GM18868 (cell line): ENCODE measurements at regions not wholly inside any gene's neighbourhood (a gene's known extent, or its start where the extent isn't known, plus 50 kb on each side); places are given as distances from the start of the nearest gene placed in this dataset.
"Not testable (repeated sequence)": the region's sequence is repeated elsewhere in the genome, so short reads cannot be mapped to it uniquely, and the experiment has no call there.

Experiments
- ATAC-seq: cut with Tn5 transposase; IDR thresholded peaks from one replicate; pipeline ENCODE4 v1.9.1; 2021; ENCODE audit warnings: mild to moderate bottlenecking, moderate library complexity; ENCODE audit not compliant: unreplicated experiment

DNA sequence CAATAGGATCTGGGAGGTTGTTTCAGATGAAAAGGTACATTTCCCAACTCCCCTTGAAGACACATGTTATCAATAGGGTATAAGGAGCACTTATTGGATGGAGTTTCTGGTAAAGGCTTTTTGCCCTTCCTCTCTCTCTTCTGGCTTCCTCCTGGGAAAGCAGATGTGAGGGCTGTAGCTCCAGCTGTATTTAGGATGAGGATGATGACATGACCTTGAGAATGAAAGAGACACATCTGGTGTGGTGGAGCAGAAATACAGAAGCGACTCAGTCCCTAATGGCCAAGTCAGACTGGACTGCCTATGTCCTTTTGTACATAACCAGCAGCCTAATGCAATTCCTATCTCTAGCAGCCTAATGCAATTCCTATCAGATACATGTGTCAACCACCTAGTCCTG is 100.9 kb upstream of the NXPH2 start:
- ATAC-seq: no peak

DNA sequence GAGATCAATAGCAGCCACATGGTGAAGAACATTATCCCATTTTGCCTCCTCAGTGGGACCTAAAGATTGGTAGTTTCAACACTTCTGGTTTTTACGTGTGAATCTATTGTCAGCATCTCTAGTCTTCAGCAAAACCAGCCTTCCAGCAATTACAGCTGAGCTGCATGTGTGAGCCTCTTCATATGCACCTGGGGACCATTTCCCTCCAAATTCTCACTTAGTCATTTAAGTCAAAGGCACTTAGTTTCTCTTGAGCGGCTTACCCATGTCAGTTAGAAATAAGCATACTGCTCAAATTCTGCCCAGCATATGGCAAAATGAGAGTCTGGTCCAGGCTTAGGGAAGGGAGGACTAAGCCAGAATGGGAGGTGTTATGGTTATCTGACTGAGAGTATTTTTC is 99.7 kb upstream of the NXPH2 start:
- no peak for ATAC-seq

DNA sequence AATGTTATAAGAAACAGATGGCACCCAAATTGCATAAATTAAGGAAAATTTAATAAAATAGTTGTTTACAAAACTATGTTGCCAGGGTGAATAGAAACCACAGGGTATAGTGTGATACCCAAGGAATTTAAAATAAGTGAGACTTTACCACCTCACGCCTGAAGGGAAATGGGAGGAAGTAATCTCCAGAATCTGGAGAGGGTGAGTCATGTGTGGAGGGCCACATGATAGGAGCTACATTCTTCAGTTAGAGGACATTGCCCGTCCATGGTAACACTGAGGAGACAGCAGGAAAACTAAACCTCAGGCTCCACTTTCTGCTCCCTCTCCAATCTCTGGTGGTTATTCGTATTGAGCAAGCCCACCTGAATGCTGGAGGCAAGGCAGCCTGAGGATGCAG is 97.2 kb upstream of the NXPH2 start:
- ATAC-seq: no peak

DNA sequence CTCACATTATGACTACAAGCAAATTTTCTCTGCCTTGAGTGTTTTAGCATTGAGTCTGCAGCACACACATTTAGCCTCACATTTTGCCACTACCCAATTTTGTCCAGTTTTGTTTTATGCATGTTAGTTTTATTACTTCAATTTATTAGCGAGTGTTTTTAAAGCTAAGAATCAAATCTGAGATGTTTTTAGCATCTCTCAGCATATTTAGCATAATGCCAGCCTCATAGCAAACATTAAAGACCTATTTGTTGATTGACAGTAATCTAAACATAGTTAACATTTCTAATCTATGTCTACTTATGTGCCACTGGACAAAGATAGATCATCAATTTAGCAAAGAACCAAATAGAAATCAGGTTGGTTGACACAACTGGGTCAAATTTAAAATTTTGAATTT is 94.1 kb upstream of the NXPH2 start:
- no peak for ATAC-seq

DNA sequence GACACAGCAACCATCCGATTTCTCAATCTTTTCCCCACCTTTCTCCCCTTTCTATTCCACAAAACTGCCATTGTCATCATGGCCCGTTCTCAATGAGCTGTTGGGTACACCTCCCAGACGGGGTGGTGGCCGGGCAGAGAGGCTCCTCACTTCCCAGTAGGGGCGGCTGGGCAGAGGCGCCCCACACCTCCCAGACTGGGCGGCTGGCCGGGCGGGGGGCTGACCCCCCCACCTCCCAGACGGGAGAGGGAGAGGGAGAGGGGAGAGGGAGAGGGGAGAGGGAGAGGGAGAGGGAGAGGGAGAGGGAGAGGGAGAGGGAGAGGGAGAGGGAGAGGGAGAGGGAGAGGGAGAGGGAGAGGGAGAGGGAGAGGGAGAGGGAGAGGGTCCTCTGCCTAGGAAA is 91.9 kb upstream of the NXPH2 start:
- not testable (repeated sequence) for ATAC-seq

DNA sequence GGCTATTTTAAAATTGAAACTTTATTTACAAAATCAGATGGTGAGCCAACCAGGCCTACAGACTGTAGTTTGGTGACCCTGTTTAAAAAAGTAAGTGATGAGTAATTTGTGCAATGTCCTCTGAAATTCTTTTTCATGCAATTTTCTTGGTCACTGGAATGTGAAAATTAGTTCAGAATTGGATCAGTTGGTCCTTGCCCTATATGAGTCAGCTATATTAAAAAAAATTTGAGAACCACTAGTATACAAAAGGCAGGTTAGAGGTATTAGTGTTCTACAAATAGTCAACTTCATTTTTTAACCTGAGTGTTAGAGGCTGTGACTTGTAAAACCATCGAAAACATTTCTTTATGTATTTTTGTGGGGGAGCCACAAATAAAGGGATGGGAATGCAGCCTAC is 91.1 kb upstream of the NXPH2 start:
- ATAC-seq: no peak

DNA sequence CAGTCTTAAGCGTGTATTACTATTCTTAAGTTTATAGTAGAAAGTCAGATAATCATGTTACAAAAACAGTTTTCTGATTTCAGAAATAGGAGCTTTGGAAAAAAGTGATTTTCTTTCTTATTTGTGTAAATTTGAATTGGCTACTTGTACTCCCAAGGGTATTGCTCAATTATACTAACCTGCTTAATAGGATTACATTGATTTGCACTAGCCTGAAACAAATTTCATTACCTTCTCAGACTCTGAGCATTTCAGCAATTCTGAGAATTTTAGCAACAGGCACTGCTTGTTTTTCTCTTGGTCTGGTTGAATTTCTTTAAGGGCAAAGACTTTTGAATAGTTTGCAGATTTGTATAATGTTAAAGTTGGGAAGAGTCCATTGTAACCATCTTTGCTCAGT is 87.2 kb upstream of the NXPH2 start:
- ATAC-seq: no peak

DNA sequence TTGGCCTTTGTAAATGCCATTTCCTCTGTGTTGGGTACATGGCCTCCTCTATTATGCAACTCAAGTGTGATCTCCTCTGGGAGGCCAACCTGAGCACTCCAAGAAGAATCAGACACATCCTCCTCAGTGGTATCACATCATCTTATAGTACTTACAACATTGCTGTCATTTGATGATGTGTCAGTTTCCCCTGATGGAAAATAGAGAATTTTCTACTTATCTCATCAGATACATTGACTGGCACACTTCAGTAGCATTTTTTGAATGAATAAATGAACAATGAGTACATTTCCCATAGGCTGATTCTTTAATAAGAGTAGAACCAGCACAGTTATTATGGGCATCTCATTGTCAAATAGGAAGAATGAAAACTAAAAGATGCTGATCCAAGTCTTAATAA is 86.6 kb upstream of the NXPH2 start:
- no peak for ATAC-seq

DNA sequence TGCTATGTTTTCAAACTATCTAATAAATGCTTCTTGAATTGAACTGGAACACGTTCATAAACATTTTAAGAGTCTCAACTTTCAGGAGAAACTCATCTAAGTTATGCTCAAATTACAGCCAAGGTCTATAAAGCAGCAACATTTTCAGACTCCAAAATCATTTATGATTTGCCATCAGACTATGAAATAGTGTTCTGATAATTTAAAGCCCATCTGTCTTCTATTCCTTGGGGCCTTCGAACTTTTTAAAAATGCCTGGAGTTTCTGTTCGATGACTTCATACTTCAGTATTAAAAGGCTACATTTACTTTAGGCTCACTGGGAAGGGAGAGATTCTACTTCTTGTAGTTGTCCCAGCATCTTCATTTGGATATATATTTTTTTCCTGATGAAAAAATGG is 73.6 kb upstream of the NXPH2 start:
- no peak for ATAC-seq

DNA sequence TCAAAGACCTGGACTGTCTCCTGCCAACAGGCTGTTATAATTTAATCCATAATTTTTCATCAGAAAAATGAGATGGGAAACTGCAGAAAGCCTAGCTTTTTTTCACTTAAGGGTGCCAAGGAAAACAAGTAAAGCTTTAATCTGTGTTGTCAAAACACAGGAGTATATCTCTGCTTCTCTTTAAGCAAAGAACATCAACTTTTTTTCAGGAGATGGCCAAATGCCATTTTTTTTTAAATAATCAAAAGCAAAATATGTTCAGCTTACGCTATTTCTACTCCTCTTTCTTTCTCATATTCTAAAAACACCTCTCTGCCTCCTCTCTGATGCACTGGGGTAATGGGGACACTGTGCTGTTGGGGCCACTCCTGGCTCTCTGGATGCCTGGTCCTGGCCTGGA is 73.1 kb upstream of the NXPH2 start:
- no peak for ATAC-seq

DNA sequence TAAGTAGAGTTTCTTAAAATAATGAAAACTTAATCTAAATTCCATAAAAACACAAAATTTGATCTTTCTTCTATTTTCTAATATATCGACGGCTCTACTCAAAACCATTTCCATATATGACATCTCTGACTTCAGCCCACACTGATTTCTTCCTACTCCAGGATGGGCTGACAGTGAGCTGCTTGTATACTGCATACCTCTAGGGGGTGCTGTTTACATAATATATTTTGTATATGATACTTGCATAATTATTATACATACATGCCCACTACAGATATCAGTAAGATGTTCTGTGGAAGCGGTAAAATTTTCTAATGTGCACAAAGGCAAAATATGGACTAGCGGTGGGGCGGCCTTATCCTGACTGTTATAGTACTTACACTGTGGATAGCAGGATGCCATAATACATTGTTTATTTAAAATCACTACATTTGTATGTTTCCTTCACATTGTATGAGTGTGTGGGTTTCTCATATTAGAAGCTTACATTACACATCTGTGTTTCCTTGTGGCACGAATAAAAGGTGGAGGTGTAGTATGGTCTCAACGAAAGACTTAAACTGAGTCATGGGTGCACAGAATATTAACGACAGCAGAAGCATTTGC is 66.1 kb upstream of the NXPH2 start:
- ATAC-seq: peak; percentile 95

DNA sequence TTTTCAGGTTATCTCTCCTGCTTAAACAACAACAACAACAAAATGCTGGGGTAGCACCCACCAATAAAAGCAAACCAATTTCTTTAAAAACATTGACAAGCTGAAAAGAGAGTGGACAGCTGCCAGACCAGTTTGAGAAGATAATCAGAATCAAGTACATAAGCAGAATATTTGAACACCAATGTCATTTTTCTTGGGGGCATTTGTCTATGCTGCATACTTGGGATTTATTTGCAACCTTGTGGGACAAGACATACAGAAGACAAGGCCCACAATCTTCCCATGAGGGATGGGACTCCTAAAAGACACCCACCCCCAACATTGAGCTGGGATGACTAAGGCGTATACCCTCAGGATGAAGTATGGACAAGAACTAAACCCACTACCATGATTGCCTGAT is 62.2 kb upstream of the NXPH2 start:
- no peak for ATAC-seq

DNA sequence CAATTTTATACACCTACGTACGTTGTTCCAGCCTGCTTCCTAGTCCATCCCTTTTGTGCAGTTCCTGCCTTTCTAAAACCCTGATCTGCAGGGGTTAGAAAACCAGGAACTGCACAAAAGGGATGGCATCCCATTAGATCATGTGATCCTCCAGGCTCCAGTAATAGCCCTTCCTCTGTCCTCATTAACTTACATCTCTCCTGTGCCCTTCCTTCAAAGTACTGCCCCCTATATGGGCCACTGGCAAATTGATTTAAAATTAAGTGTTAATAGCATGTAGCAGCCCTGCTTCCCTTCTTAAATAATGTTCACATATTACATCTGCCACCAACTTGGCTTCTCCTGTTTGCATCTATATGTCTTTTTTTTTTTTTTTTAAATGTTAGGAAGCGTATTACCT is 61.3 kb upstream of the NXPH2 start:
- no peak for ATAC-seq

DNA sequence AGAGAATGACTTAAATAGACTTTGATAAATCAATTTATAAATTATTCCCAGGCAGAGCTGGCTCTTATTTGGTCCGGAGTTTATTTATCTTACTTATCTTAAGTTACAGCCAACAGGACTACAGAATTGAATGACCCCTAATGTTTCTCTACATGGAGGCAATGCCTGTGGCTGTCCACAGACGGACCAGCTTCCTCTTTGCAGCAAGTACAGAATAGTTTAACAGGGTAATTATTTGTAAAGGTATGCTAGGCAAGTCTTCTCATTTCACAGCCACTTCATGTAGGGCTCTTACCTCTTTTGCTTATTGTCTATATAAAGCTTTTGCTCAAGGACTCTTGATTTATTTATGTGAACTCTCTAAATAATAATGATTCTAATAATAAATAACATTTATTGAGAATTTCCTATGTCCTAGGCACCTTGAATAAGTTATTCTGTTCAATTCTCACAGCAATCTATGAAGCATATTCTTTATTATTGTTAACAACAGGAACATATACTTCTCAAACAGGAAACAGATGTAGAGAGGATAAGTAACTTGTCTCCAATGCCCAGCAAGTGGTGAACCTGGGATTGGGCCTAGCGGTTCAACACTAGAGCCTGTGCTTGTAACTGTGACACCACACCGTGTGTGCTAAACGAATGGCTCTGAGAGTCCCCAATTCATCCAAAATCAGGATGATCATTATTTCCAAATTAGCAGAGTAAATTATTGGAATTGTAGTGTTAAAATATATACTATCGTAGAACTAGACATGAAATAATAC is 58.8 kb upstream of the NXPH2 start:
- no peak for ATAC-seq

DNA sequence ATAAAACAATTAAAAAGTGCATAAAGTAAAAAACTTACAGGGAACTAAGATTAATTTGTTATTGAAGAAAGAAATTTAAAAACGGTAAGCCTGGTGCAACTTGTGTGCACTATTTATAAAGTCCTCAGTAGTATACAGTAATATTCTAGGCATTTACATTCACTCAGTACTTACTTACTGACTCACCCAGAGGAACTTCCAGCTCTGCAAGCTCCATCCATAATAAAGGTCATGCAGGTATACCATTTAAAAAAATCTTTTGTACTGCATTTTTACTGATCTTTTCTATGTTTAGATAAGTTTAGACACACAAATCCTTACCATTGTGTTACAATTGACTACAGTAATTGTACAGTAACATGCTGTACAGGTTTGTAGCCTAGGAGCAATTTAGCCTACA is 51.5 kb upstream of the NXPH2 start:
- no peak for ATAC-seq

DNA sequence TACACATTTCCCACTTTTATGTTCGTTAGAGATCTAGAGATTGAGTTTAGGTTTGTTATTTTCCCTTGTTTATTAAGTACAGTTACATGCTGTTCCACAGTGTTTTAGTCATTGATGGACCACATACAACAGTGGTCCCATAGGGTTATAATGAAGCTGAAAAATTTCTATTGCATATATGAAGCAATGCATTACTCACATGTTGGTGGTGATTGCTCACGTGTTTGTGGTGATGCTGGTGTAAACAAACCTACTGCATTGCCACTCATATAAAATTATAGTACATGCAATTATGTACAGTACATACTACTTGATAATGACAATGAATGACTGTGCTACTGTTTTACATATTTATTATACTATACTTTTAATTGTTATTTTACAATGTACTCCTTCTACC is 51.0 kb upstream of the NXPH2 start:
- no peak for ATAC-seq

DNA sequence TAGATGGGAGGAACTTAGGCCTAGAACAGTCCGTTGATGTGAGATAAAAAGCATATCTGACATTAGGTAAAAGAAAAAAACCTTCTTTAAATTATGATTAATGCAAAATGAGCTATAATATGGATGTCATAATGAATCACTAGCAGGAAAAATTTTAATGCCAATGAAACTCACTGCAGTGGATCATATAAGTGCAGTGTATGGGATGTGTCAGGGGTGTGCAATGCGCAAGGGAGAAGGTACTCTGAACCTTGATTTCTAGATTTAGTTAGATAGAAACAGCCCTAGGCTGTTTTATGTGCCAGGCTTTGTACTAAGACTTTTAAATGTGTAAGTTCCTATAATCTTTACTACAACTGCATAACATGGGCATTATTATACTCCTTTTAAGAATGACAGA is 50.4 kb upstream of the NXPH2 start:
- ATAC-seq: no peak
